ENCODE measurements at regions not wholly inside any gene's neighbourhood (a gene's known extent, or its start where the extent isn't known, plus 50 kb on each side); places are given as distances from the start of the nearest gene placed in this dataset.

- no peak for DNase-seq
Observed at GRCh38 chr10:131764929-131765328, 135.9 kb upstream of the PPP2R2D start.

- DNase-seq, result no peak
Observed at GRCh38 chr10:131766096-131766495, 134.7 kb upstream of the PPP2R2D start.

GRCh38 chr10:131767716-131768115 is 133.1 kb upstream of the PPP2R2D start:
- DNase-seq, result no peak

- DNase-seq, result no peak
Observed at GRCh38 chr10:131769571-131770410, 131.0 kb upstream of the PPP2R2D start.

- DNase-seq, result no peak
Observed at GRCh38 chr10:131770946-131771633, 129.7 kb upstream of the PPP2R2D start.

- no peak for DNase-seq
Observed at GRCh38 chr10:131771634-131772358, 129.0 kb upstream of the PPP2R2D start.

GRCh38 chr10:131772441-131772840 is 128.4 kb upstream of the PPP2R2D start:
- DNase-seq, result no peak

GRCh38 chr10:131773370-131774343 is 127.2 kb upstream of the PPP2R2D start:
- no peak for DNase-seq

- DNase-seq, result no peak
Observed at GRCh38 chr10:131774681-131775085, 126.1 kb upstream of the PPP2R2D start.

- no peak for DNase-seq
Observed at GRCh38 chr10:131775433-131775832, 125.4 kb upstream of the PPP2R2D start.

GRCh38 chr10:131775833-131776232 is 125.0 kb upstream of the PPP2R2D start:
- no peak for DNase-seq

GRCh38 chr10:131776496-131776895 is 124.3 kb upstream of the PPP2R2D start:
- DNase-seq, result no peak

- DNase-seq, result no peak
Observed at GRCh38 chr10:131777162-131777561, 123.6 kb upstream of the PPP2R2D start.

- no peak for DNase-seq
Observed at GRCh38 chr10:131777921-131778320, 122.9 kb upstream of the PPP2R2D start.

GRCh38 chr10:131778385-131778784 is 122.4 kb upstream of the PPP2R2D start:
- DNase-seq, result no peak

GRCh38 chr10:131778842-131779241 is 122.0 kb upstream of the PPP2R2D start:
- DNase-seq, result no peak

GRCh38 chr10:131779661-131780394 is 121.0 kb upstream of the PPP2R2D start:
- no peak for DNase-seq

- DNase-seq, result no peak
Observed at GRCh38 chr10:131781076-131781475, 119.7 kb upstream of the PPP2R2D start.

- no peak for DNase-seq
Observed at GRCh38 chr10:131781791-131782190, 119.0 kb upstream of the PPP2R2D start.

- no peak for DNase-seq
Observed at GRCh38 chr10:131784363-131785120, 116.3 kb upstream of the PPP2R2D start.

GRCh38 chr10:131785121-131785460 is 115.7 kb upstream of the PPP2R2D start:
- DNase-seq, result no peak
